H1 (cell line): ENCODE measurements at regions not wholly inside any gene's neighbourhood (a gene's known extent, or its start where the extent isn't known, plus 50 kb on each side); places are given as distances from the start of the nearest gene placed in this dataset.

Source experiments
- CTCF ChIA-PET: fragments of 300-600 bp; sonication (Branson Sonifier 250); formaldehyde crosslinking; loops from one replicate; lab custom pipeline; 2021; ENCODE audit not compliant: partially characterized antibody; lab: Charles Lee
- POLR2A ChIA-PET: fragments of 300-600 bp; sonication (Branson Sonifier 250); formaldehyde crosslinking; loops from one replicate; lab custom pipeline; 2021; ENCODE audit warnings: inconsistent platforms; ENCODE audit not compliant: partially characterized antibody; lab: Charles Lee
- DNase-seq, 2 experiments: peaks; one replicate each; pipeline versions ENCODE4 v3.0.0 to v3.0.0-alpha.2; 2010 to 2022; ENCODE audit warnings: low spot score in 2 of 2, low read depth in 1 of 2, mixed read lengths in 1 of 2
- FAIRE-seq: peaks from 2 replicates; lab custom pipeline; 2011; peaks lifted over from hg19 to GRCh38; lab: Jason Lieb, UNC
- H2AFZ ChIP-seq: 2 replicates; pipeline ENCODE4 v1.8.1; 2012; ENCODE audit warnings: low read length, inconsistent platforms
- H2AK5ac ChIP-seq: 2 replicates; pipeline ENCODE4 v1.6.1; 2013; ENCODE audit warnings: low read depth, low read length
- H2BK120ac ChIP-seq: replicated peaks from 2 replicates; pipeline ENCODE3; 2013; ENCODE audit warnings: low read depth, low read length, inconsistent platforms
- H2BK12ac ChIP-seq: 2 replicates; pipeline ENCODE4 v1.6.1; 2013; ENCODE audit warnings: low read depth, low read length
- H2BK15ac ChIP-seq: 2 replicates; pipeline ENCODE4 v1.6.1; 2013; ENCODE audit warnings: low read length
- H2BK20ac ChIP-seq: 2 replicates; pipeline ENCODE4 v1.6.1; 2013; ENCODE audit warnings: low read length
- H2BK5ac ChIP-seq: 2 replicates; pipeline ENCODE4 v1.6.1; 2013; ENCODE audit warnings: low read depth, low read length
- H3K14ac ChIP-seq: 2 replicates; pipeline ENCODE4 v1.6.1; 2013; ENCODE audit warnings: inconsistent platforms; ENCODE audit not compliant: insufficient read length
- H3K18ac ChIP-seq: 2 replicates; pipeline ENCODE4 v1.6.1; 2013; ENCODE audit warnings: low read length; ENCODE audit errors: extremely low read depth
- H3K23ac ChIP-seq: 2 replicates; pipeline ENCODE4 v1.6.1; 2013; ENCODE audit warnings: inconsistent platforms; ENCODE audit not compliant: insufficient read length
- H3K23me2 ChIP-seq: 2 replicates; pipeline ENCODE4 v1.6.1; 2013; ENCODE audit warnings: low read depth, low read length
- H3K27ac ChIP-seq: 2 replicates; pipeline ENCODE4 v1.6.1; 2011; ENCODE audit warnings: low read depth, low read length, inconsistent platforms
- H3K27me3 ChIP-seq, 4 experiments: replicated peaks in 1 of 4; 1 replicate in 1 of 4; 2 replicates in 3 of 4; pipeline versions ENCODE4 v1.6.1 to v1.8.1; 2011 to 2013; ENCODE audit warnings: low read length in 3 of 4, mild to moderate bottlenecking in 3 of 4, inconsistent platforms in 2 of 4, mixed read lengths in 2 of 4, moderate library complexity in 1 of 4; ENCODE audit not compliant: control insufficient read depth in 3 of 4, insufficient read depth in 3 of 4; ENCODE audit errors: extremely low read depth in 1 of 4
- H3K36me3 ChIP-seq, 4 experiments: 2 replicates each; pipeline versions ENCODE4 v1.6.1 to v1.8.1; 2011 to 2013; ENCODE audit warnings: mild to moderate bottlenecking in 4 of 4, low read length in 3 of 4, moderate library complexity in 2 of 4, control low read depth in 1 of 4, inconsistent platforms in 1 of 4; ENCODE audit not compliant: insufficient read depth in 4 of 4, control insufficient read depth in 2 of 4
- H3K4ac ChIP-seq: replicated peaks from 2 replicates; pipeline ENCODE3; 2013; ENCODE audit warnings: low read length, low read depth, mixed read lengths, inconsistent platforms; ENCODE audit not compliant: insufficient read length
- H3K4me1 ChIP-seq, 4 experiments: replicated peaks in 1 of 4; 1 replicate in 1 of 4; 2 replicates in 3 of 4; pipeline versions ENCODE4 v1.6.1 to v1.8.1; 2011 to 2013; ENCODE audit warnings: low read length in 3 of 4, inconsistent platforms in 2 of 4, mixed read lengths in 1 of 4; ENCODE audit not compliant: insufficient read depth in 4 of 4, control insufficient read depth in 3 of 4
- H3K4me2 ChIP-seq, 2 experiments: 2 replicates each; pipeline versions ENCODE4 v1.6.1 to v1.8.1; 2011 to 2013; ENCODE audit warnings: low read depth in 2 of 2, low read length in 2 of 2, control low read depth in 1 of 2, inconsistent platforms in 1 of 2, mild to moderate bottlenecking in 1 of 2; ENCODE audit not compliant: insufficient read depth in 1 of 2
- H3K4me3 ChIP-seq, 4 experiments: fragments of 200-600, 300-600 bp in 1 of 4; sonication (generic), shearing (Covaris generic), sonication (Bioruptor Twin) in 1 of 4; 2 replicates each; pipeline versions ENCODE4 v1.5.1 to v1.8.1; 2011 to 2016; ENCODE audit warnings: low read length in 4 of 4, low read depth in 3 of 4, control low read depth in 2 of 4, inconsistent platforms in 2 of 4, mild to moderate bottlenecking in 2 of 4, mixed read lengths in 1 of 4, moderate library complexity in 1 of 4; ENCODE audit not compliant: insufficient read depth in 2 of 4; ENCODE audit errors: extremely low read depth in 1 of 4
- H3K56ac ChIP-seq: replicated peaks from 2 replicates; pipeline ENCODE3; 2013; ENCODE audit warnings: low read depth, mild to moderate bottlenecking, mixed read lengths, low read length, inconsistent platforms; ENCODE audit not compliant: insufficient read length
- H3K79me1 ChIP-seq: 2 replicates; pipeline ENCODE4 v1.6.1; 2013; ENCODE audit warnings: low read depth, low read length, control low read depth
- H3K79me2 ChIP-seq, 2 experiments: 2 replicates each; pipeline versions ENCODE4 v1.6.1 to v1.8.1; 2012 to 2013; ENCODE audit warnings: low read length in 2 of 2, mild to moderate bottlenecking in 2 of 2, inconsistent platforms in 1 of 2; ENCODE audit not compliant: insufficient read depth in 2 of 2, control insufficient read depth in 1 of 2
- H3K9ac ChIP-seq, 4 experiments: replicated peaks in 1 of 4; 1 replicate in 1 of 4; 2 replicates in 3 of 4; pipeline versions ENCODE4 v1.6.1 to v1.8.1; 2011 to 2013; ENCODE audit warnings: low read depth in 3 of 4, low read length in 3 of 4, control low read depth in 2 of 4, mild to moderate bottlenecking in 2 of 4, moderate library complexity in 2 of 4, inconsistent platforms in 1 of 4; ENCODE audit errors: extremely low read depth in 1 of 4
- H3K9me3 ChIP-seq, 2 experiments: 2 replicates each; pipeline versions ENCODE4 v1.6.1 to v1.8.1; 2012 to 2013; ENCODE audit warnings: mild to moderate bottlenecking in 2 of 2, moderate library complexity in 2 of 2, control low read depth in 1 of 2, inconsistent platforms in 1 of 2, low read depth in 1 of 2, low read length in 1 of 2, mixed read lengths in 1 of 2; ENCODE audit not compliant: insufficient read depth in 2 of 2
- H4K20me1 ChIP-seq, 2 experiments: replicated peaks in 1 of 2; 2 replicates each; pipeline versions ENCODE3 to v1.8.1; 2011 to 2013; ENCODE audit warnings: inconsistent platforms in 2 of 2, low read length in 2 of 2, mild to moderate bottlenecking in 1 of 2; ENCODE audit not compliant: insufficient read depth in 2 of 2, control insufficient read depth in 1 of 2
- H4K5ac ChIP-seq: 2 replicates; pipeline ENCODE4 v1.6.1; 2013; ENCODE audit warnings: low read length, low read depth, mixed read lengths, inconsistent platforms; ENCODE audit not compliant: insufficient read length
- H4K8ac ChIP-seq: 2 replicates; pipeline ENCODE4 v1.8.0; 2013; ENCODE audit warnings: mild to moderate bottlenecking, moderate library complexity, low read length, inconsistent platforms; ENCODE audit not compliant: insufficient read depth; ENCODE audit errors: extremely low read depth
- H4K91ac ChIP-seq: replicated peaks from 2 replicates; pipeline ENCODE3; 2013; ENCODE audit warnings: low read length, mixed read lengths, inconsistent platforms; ENCODE audit not compliant: insufficient read length
- EZH2 ChIP-seq: fragments of 200-600 bp; sonication (generic); IDR thresholded peaks from 2 replicates; pipeline ENCODE4 v1.7.1; 2012; ENCODE audit warnings: low read depth, mild to moderate bottlenecking, moderate library complexity, low read length, inconsistent platforms; ENCODE audit not compliant: severe bottlenecking
- HDAC6 ChIP-seq: IDR thresholded peaks from one replicate; pipeline ENCODE4 v1.7.1; 2012; ENCODE audit warnings: low read depth, mild to moderate bottlenecking, inconsistent platforms, low read length, moderate library complexity
- SP2 ChIP-seq: IDR thresholded peaks from 2 replicates; pipeline ENCODE4 v1.6.1; 2012; ENCODE audit warnings: mild to moderate bottlenecking, low read length, inconsistent platforms
- WGBS, 2 experiments: shearing (Covaris generic) in 1 of 2; methylation state at CpG; one replicate each; pipeline versions ENCODE4 v1.1.6 to v1.1.7; 2013 to 2015; ENCODE audit warnings: low lambda C conversion rate in 2 of 2, mixed read lengths in 2 of 2, inconsistent platforms in 1 of 2, low coverage in 1 of 2, missing lambda C conversion rate in 1 of 2; ENCODE audit not compliant: insufficient replicate concordance in 2 of 2, insufficient coverage in 1 of 2, insufficient read length in 1 of 2; ENCODE audit errors: extremely low coverage in 1 of 2, missing lambda C conversion rate in 1 of 2; 5-methylcytosine and 5-hydroxymethylcytosine counted together

GRCh38 chr6:14209000-14209399 lies 91.4 kb downstream of the CD83 start:
- Histone ChIP-seq H2AFZ (no peak overlapping the region), H3K4me2 (no peak overlapping the region), H2BK20ac (no peak overlapping the region), H2AK5ac (no peak overlapping the region), H4K20me1 (no peaks in the 10 kb centered on the region), H2BK120ac (no peak overlapping the region), H3K56ac (no peak overlapping the region), H2BK15ac (no peak overlapping the region), H3K79me1 (no peaks in the 10 kb centered on the region), H4K8ac (no peak overlapping the region), H3K4ac (no peak overlapping the region), H3K4me3 (no peak overlapping the region), H3K27me3 (peaks cover 0 to 17% (median 10%) of the 10 kb centered on the region in 4 experiments; a peak in 6 of 7 replicates), H3K27ac (no peak overlapping the region), H2BK12ac (no peak overlapping the region), H3K18ac (no peak overlapping the region), H3K4me1 (peaks cover 4 to 14% (median 11%) of the 10 kb centered on the region in 4 experiments; a peak in 6 of 7 replicates), H4K5ac (no peak overlapping the region), H3K14ac (no peak overlapping the region), H4K91ac (no peak overlapping the region), H2BK5ac (no peak overlapping the region), H3K9me3 (no peaks in the 10 kb centered on the region), H3K23ac (no peak overlapping the region), H3K9ac (no peak overlapping the region), H3K36me3 (no peaks in the 10 kb centered on the region), H3K23me2 (peaks cover 8% of the 10 kb centered on the region), H3K79me2 (no peaks in the 10 kb centered on the region)
- ChIA-PET CTCF (interaction anchor here (0.6 to 1.2 kb wide), 4 partner anchors 15 to 514 kb away, joined by 3 read pairs; no protein-coding TSS in a partner anchor), POLR2A (interaction anchor here (1.0 to 1.4 kb wide), 2 partner anchors 70 to 241 kb away, joined by 3 read pairs; no protein-coding TSS in a partner anchor)
- 85% methylated on average over 3 of the region's 3 CpGs; no CpG with 5 or more reads in 1 of the 2 experiments for WGBS, 2 experiments
- FAIRE-seq, result no peak
- DNase-seq, result no peak
- no peak for TF ChIP-seq EZH2
- no peak for TF ChIP-seq SP2
- no peak for TF ChIP-seq HDAC6
